Vagina (tissue), 2 donors: ENCODE measurements at regions not wholly inside any gene's neighbourhood (a gene's known extent, or its start where the extent isn't known, plus 50 kb on each side); places are given as distances from the start of the nearest gene placed in this dataset.

Experiments used
- DNase-seq, 2 donors: peaks; one replicate each; pipeline ENCODE4 v3.0.0-alpha.2; 2017; ENCODE audit errors: extremely low spot score in 2 of 2
- H3K27ac ChIP-seq: fragments of 200-600 bp; sonication (generic); one replicate; pipeline ENCODE4 v1.5.1; 2019
- H3K27me3 ChIP-seq: fragments of 200-600 bp; sonication (generic); one replicate; pipeline ENCODE4 v1.5.1; 2019
- H3K36me3 ChIP-seq, 2 donors: fragments of 200-600 bp; sonication (generic); one replicate each; pipeline ENCODE4 v1.5.1; 2017 to 2019
- H3K4me1 ChIP-seq: fragments of 200-600 bp; sonication (generic); one replicate; pipeline ENCODE4 v1.5.1; 2019
- H3K4me3 ChIP-seq, 2 donors: fragments of 200-600 bp; sonication (generic); 1 replicate in 1 of 2; 2 replicates in 1 of 2; pipeline ENCODE4 v1.5.1; 2016 to 2019
- H3K9me3 ChIP-seq: fragments of 200-600 bp; sonication (generic); one replicate; pipeline ENCODE4 v1.5.1; 2019
- CTCF ChIP-seq, 3 experiments: fragments of 450-650 bp in 2 of 3; fragments of 200-600 bp in 1 of 3; sonication (generic) in 1 of 3; IDR thresholded peaks; one replicate each; pipeline ENCODE4 v1.5.1; 2017 to 2019; ENCODE audit warnings: antibody characterized with exemption in 3 of 3, mild to moderate bottlenecking in 2 of 3, moderate library complexity in 2 of 3
- POLR2A ChIP-seq, 2 donors: fragments of 450-650 bp; IDR thresholded peaks; one replicate each; pipeline ENCODE4 v1.6.1; 2017; ENCODE audit warnings: antibody characterized with exemption in 2 of 2, mild to moderate bottlenecking in 2 of 2, moderate library complexity in 2 of 2
- POLR2AphosphoS5 ChIP-seq, 2 donors: sonication (generic); formaldehyde crosslinking; IDR thresholded peaks; one replicate each; pipeline ENCODE4 v1.9.0; 2017; ENCODE audit warnings: antibody characterized with exemption in 2 of 2, mild to moderate bottlenecking in 2 of 2, low read depth in 1 of 2; ENCODE audit not compliant: insufficient read depth in 1 of 2
- intact Hi-C: fragments of 100-400 bp; cut with DNase I; formaldehyde crosslinking; loops from one replicate; pipeline ENCODE4 v1.15.1; 2023

GRCh38 chr7:35316549-35316948 is 62.6 kb upstream of the TBX20 start:
- Histone ChIP-seq H3K4me3 (no peak overlapping the region), H3K9me3 (no peaks in the 10 kb centered on the region), H3K27ac (no peak overlapping the region), H3K36me3 (no peaks in the 10 kb centered on the region), H3K27me3 (no peaks in the 10 kb centered on the region), H3K4me1 (no peaks in the 10 kb centered on the region)
- DNase-seq = no peak
- intact Hi-C loops = no loop called here
- no peak for TF ChIP-seq CTCF (IDR thresholded peaks at IDR 0.05)

GRCh38 chr7:35315517-35315916 is 61.6 kb upstream of the TBX20 start:
- no peaks in the 10 kb centered on the region for H3K9me3 ChIP-seq
- no peaks in the 10 kb centered on the region for H3K36me3 ChIP-seq
- intact Hi-C loops = no loop called here
- H3K4me1 ChIP-seq = no peaks in the 10 kb centered on the region
- no peak overlapping the region for H3K4me3 ChIP-seq
- TF ChIP-seq CTCF (IDR thresholded peaks at IDR 0.05) = no peak
- TF ChIP-seq POLR2AphosphoS5 (IDR thresholded peaks at IDR 0.05; ENCODE audit: insufficient read depth in 1 of 2, low read depth in 1 of 2) = no peak
- TF ChIP-seq POLR2A (IDR thresholded peaks at IDR 0.05) = no peak
- DNase-seq = no peak
- no peak overlapping the region for H3K27ac ChIP-seq
- no peaks in the 10 kb centered on the region for H3K27me3 ChIP-seq

- H3K4me1 ChIP-seq = no peaks in the 10 kb centered on the region
- no peak overlapping the region for H3K4me3 ChIP-seq
- no peaks in the 10 kb centered on the region for H3K9me3 ChIP-seq
- no peaks in the 10 kb centered on the region for H3K27me3 ChIP-seq
- intact Hi-C loops = no loop called here
- H3K36me3 ChIP-seq = no peaks in the 10 kb centered on the region
- no peak overlapping the region for H3K27ac ChIP-seq
- DNase-seq = no peak
- TF ChIP-seq POLR2A (IDR thresholded peaks at IDR 0.05) = no peak
- TF ChIP-seq CTCF (IDR thresholded peaks at IDR 0.05) = no peak
- TF ChIP-seq POLR2AphosphoS5 (IDR thresholded peaks at IDR 0.05; ENCODE audit: insufficient read depth in 1 of 2, low read depth in 1 of 2) = no peak
These were observed 60.5 kb upstream of the TBX20 start for GRCh38 chr7:35314354-35314753.

GRCh38 chr7:35313575-35313974 is 59.7 kb upstream of the TBX20 start:
- Histone ChIP-seq H3K4me3 (no peak overlapping the region), H3K9me3 (no peaks in the 10 kb centered on the region), H3K36me3 (no peaks in the 10 kb centered on the region), H3K27ac (no peak overlapping the region), H3K4me1 (no peaks in the 10 kb centered on the region), H3K27me3 (no peaks in the 10 kb centered on the region)
- intact Hi-C loops = no loop called here
- no peak for TF ChIP-seq POLR2A (IDR thresholded peaks at IDR 0.05)
- no peak for TF ChIP-seq POLR2AphosphoS5 (IDR thresholded peaks at IDR 0.05; ENCODE audit: insufficient read depth in 1 of 2, low read depth in 1 of 2)
- no peak for TF ChIP-seq CTCF (IDR thresholded peaks at IDR 0.05)
- DNase-seq = no peak
